HepG2 (cell line): ENCODE measurements at regions not wholly inside any gene's neighbourhood (a gene's known extent, or its start where the extent isn't known, plus 50 kb on each side); places are given as distances from the start of the nearest gene placed in this dataset.

Experiments used
- ATAC-seq: fragments of 200-7000 bp; cut with Tn5 transposase; 3 replicates; pipeline ENCODE4 v1.9.1; 2020; ENCODE audit warnings: mild to moderate bottlenecking, moderate library complexity
- BruUV-seq: library from RNA; stranded (reverse); fragments of 400-500 nt; replicated peaks from 2 replicates; lab custom pipeline; 2021; lab: Mats Ljungman, UMichigan
- CTCF ChIA-PET: fragments of 300-600 bp; formaldehyde crosslinking; extraction: SDS; loops from one replicate; lab custom pipeline; 2021; ENCODE audit warnings: low total read pairs, inconsistent platforms, low intra/inter-chr PET ratio; lab: Yijun Ruan, JAX
- POLR2A ChIA-PET: fragments of 350-600 bp; sonication (Branson Sonifier 250); formaldehyde crosslinking; loops from one replicate; lab custom pipeline; 2020; ENCODE audit warnings: antibody characterized with exemption, inconsistent platforms; lab: Yijun Ruan, JAX
- DNase-seq: peaks from one replicate; pipeline ENCODE4 v3.0.0-alpha.2; 2015; ENCODE audit warnings: low spot score
- FAIRE-seq: peaks from 3 replicates; lab custom pipeline; 2011; peaks lifted over from hg19 to GRCh38; lab: Jason Lieb, UNC
- H2AFZ ChIP-seq: one replicate; pipeline ENCODE4 v1.6.1; 2011; ENCODE audit warnings: low read length, inconsistent platforms
- H3K27ac ChIP-seq: fragments of 300-600 bp; 3 replicates; pipeline ENCODE4 v1.8.0; 2011; ENCODE audit warnings: mixed run types, mild to moderate bottlenecking, mixed read lengths, low read length, inconsistent platforms; ENCODE audit not compliant: insufficient read depth; ENCODE audit errors: extremely low read length
- H3K27me3 ChIP-seq, 2 experiments: fragments of 200-600 bp in 1 of 2; 2 replicates in 1 of 2; 3 replicates in 1 of 2; pipeline versions ENCODE4 v1.6.0 to v1.8.0; 2011; ENCODE audit warnings: low read length in 2 of 2, mild to moderate bottlenecking in 2 of 2, moderate library complexity in 2 of 2, inconsistent platforms in 1 of 2; ENCODE audit not compliant: insufficient read depth in 2 of 2, control insufficient read depth in 1 of 2
- H3K36me3 ChIP-seq, 2 experiments: fragments of 200-600 bp in 1 of 2; replicated peaks in 1 of 2; 2 replicates in 1 of 2; 3 replicates in 1 of 2; pipeline versions ENCODE4 v1.5.1 to v1.8.0; 2011; ENCODE audit warnings: low read length in 2 of 2, inconsistent platforms in 1 of 2; ENCODE audit not compliant: insufficient read depth in 2 of 2, control insufficient read depth in 1 of 2
- H3K4me1 ChIP-seq: 2 replicates; pipeline ENCODE4 v1.5.1; 2012; ENCODE audit warnings: low read length, inconsistent platforms; ENCODE audit not compliant: insufficient read depth
- H3K4me2 ChIP-seq: 2 replicates; pipeline ENCODE4 v1.6.0; 2011; ENCODE audit warnings: low read depth, low read length, inconsistent platforms
- H3K4me3 ChIP-seq, 3 experiments: fragments of 200-600 bp in 1 of 3; sonication (generic), shearing (Covaris generic) in 1 of 3; replicated peaks in 1 of 3; 2 replicates each; pipeline ENCODE4 v1.5.1; 2011 to 2016; ENCODE audit warnings: low read length in 3 of 3, inconsistent platforms in 2 of 3, low read depth in 2 of 3, mild to moderate bottlenecking in 2 of 3, control low read depth in 1 of 3, mixed read lengths in 1 of 3; ENCODE audit not compliant: insufficient read depth in 1 of 3
- H3K79me2 ChIP-seq: one replicate; pipeline ENCODE4 v1.6.1; 2011; ENCODE audit warnings: low read length, inconsistent platforms; ENCODE audit not compliant: insufficient read depth
- H3K9ac ChIP-seq: 2 replicates; pipeline ENCODE4 v1.6.0; 2011; ENCODE audit warnings: mild to moderate bottlenecking, low read depth, low read length, inconsistent platforms; ENCODE audit not compliant: insufficient read depth
- H3K9me3 ChIP-seq: 2 replicates; pipeline ENCODE4 v1.5.1; 2012; ENCODE audit warnings: mild to moderate bottlenecking, low read length
- H4K20me1 ChIP-seq: 2 replicates; pipeline ENCODE4 v1.6.0; 2011; ENCODE audit warnings: inconsistent platforms, mild to moderate bottlenecking, low read length, moderate library complexity; ENCODE audit not compliant: insufficient read depth
- DMTF1 ChIP-seq: sonication (generic); formaldehyde crosslinking; IDR thresholded peaks from 2 replicates; pipeline ENCODE4 v1.4.0; 2020; ENCODE audit warnings: mild to moderate bottlenecking, missing genetic modification reagents
- HMG20B ChIP-seq: conservative IDR thresholded peaks from 2 replicates; pipeline ENCODE4 v1.6.1; 2016; ENCODE audit warnings: missing genetic modification reagents, missing compliant biosample characterization
- NFYC ChIP-seq: IDR thresholded peaks from 2 replicates; pipeline ENCODE4 v1.6.1; 2016; ENCODE audit warnings: missing genetic modification reagents, missing compliant biosample characterization
- PPARG ChIP-seq: conservative IDR thresholded peaks from 2 replicates; pipeline ENCODE4 v1.6.1; 2016; ENCODE audit warnings: missing biosample characterization, missing genetic modification reagents
- THAP8 ChIP-seq: sonication (generic); formaldehyde crosslinking; IDR thresholded peaks from 2 replicates; pipeline ENCODE4 v1.5.1; 2020; ENCODE audit warnings: missing genetic modification reagents, mild to moderate bottlenecking, borderline replicate concordance
- ZNF710 ChIP-seq: sonication (generic); formaldehyde crosslinking; IDR thresholded peaks from 2 replicates; pipeline ENCODE4 v1.5.0; 2020; ENCODE audit warnings: mild to moderate bottlenecking, missing genetic modification reagents, borderline replicate concordance
- ZNF766 ChIP-seq: sonication (generic); formaldehyde crosslinking; IDR thresholded peaks from 2 replicates; pipeline ENCODE4 v1.5.0; 2020; ENCODE audit warnings: missing genetic modification reagents, borderline replicate concordance
- ZNF879 ChIP-seq: sonication (generic); formaldehyde crosslinking; IDR thresholded peaks from 2 replicates; pipeline ENCODE4 v1.8.1; 2023; ENCODE audit warnings: missing genetic modification reagents
- WGBS: methylation state at CpG from one replicate; pipeline ENCODE4 v1.1.6; 2017; ENCODE audit warnings: low lambda C conversion rate; 5-methylcytosine and 5-hydroxymethylcytosine counted together
- in situ Hi-C: cut with HindIII; loops from 2 replicates; pipeline ENCODE4 v1.10.0; 2017; ENCODE audit warnings: low pct_unique_long_range_greater_than_20kb; ENCODE audit not compliant: extremely low pct_ligation_motif_present
- intact Hi-C: fragments of 100-400 bp; cut with micrococcal nuclease; formaldehyde crosslinking; loops from one replicate; pipeline ENCODE4 v1.10.0; 2022; ENCODE audit not compliant: unreplicated experiment
- TF ChIP-seq, protein P1 (sequence below): sonication (generic); formaldehyde crosslinking; IDR thresholded peaks from 2 replicates; pipeline ENCODE4 v1.4.0; 2020; ENCODE audit warnings: missing genetic modification reagents

DNA sequence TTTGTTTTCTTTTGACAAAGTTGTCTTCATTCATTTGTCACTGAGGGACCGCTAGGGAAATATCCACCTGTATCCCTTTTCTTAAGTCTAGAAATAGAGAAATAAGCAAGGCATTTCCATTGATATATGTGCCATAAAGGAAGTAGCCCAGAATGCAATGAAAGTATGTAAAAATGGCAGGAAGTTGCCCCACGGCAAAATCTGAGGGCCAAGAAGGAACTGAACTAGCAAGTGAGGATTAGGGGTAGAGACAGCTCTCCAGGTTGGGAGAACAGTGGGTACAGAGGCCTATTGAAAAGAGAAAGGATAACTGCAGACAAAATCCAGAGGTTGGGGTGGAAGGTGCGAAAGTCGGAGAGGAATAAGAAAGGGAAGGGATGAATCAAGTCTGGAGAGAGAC lies 56.6 kb upstream of the TOMM7 start:
- H3K9ac ChIP-seq: no peak overlapping the region
- FAIRE-seq (no peak), DNase-seq (no peak), ATAC-seq (no peak)
- no peaks in the 10 kb centered on the region for H3K36me3 ChIP-seq
- H3K4me3 ChIP-seq: no peak overlapping the region
- WGBS: 71% methylated on average over 4 of the region's 4 CpGs
- no peak overlapping the region for H3K4me2 ChIP-seq
- no peak overlapping the region for H3K27ac ChIP-seq
- POLR2A ChIA-PET: no interaction called here
- intact Hi-C loops: no loop called here
- no peaks in the 10 kb centered on the region for H3K9me3 ChIP-seq
- no peaks in the 10 kb centered on the region for H3K4me1 ChIP-seq
- BruUV-seq: no TSS peak
- no peaks in the 10 kb centered on the region for H4K20me1 ChIP-seq
- H3K79me2 ChIP-seq: no peaks in the 10 kb centered on the region
- no peaks in the 10 kb centered on the region for H3K27me3 ChIP-seq
- in situ Hi-C loops: no loop called here
- CTCF ChIA-PET: no interaction called here
- TF ChIP-seq, protein P1, sequence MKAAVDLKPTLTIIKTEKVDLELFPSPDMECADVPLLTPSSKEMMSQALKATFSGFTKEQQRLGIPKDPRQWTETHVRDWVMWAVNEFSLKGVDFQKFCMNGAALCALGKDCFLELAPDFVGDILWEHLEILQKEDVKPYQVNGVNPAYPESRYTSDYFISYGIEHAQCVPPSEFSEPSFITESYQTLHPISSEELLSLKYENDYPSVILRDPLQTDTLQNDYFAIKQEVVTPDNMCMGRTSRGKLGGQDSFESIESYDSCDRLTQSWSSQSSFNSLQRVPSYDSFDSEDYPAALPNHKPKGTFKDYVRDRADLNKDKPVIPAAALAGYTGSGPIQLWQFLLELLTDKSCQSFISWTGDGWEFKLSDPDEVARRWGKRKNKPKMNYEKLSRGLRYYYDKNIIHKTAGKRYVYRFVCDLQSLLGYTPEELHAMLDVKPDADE: no peak
- TF ChIP-seq HMG20B (CRISPR knock-in tag): no peak
- H2AFZ ChIP-seq: no peak overlapping the region

- ATAC-seq: no peak
- WGBS: 78% methylated on average over 1 of the region's 1 CpG
- Histone ChIP-seq H3K27ac (no peak overlapping the region), H3K79me2 (no peaks in the 10 kb centered on the region), H3K9me3 (no peaks in the 10 kb centered on the region), H4K20me1 (no peaks in the 10 kb centered on the region), H3K27me3 (no peaks in the 10 kb centered on the region), H2AFZ (no peak overlapping the region), H3K4me2 (no peak overlapping the region), H3K36me3 (no peaks in the 10 kb centered on the region), H3K9ac (no peak overlapping the region), H3K4me3 (no peak overlapping the region), H3K4me1 (no peaks in the 10 kb centered on the region)
- no peak for DNase-seq
- ChIA-PET CTCF (no interaction called here), POLR2A (interaction anchor here (1.4 kb wide), 1 partner anchor 12 kb away, joined by 3 read pairs; no protein-coding TSS in a partner anchor)
- intact Hi-C loops (no loop called here), in situ Hi-C loops (no loop called here)
- FAIRE-seq: no peak
- no TSS peak for BruUV-seq
- TF ChIP-seq ZNF879 (CRISPR knock-in tag) (no peak), ZNF766 (CRISPR knock-in tag) (no peak), PPARG (CRISPR knock-in tag) (no peak), DMTF1 (CRISPR knock-in tag) (no peak), NFYC (CRISPR knock-in tag) (no peak), THAP8 (no peak), ZNF710 (CRISPR knock-in tag) (no peak)
Measured at GRCh38 chr7:22876986-22877729, 54.5 kb upstream of the TOMM7 start.
